GM12891 (cell line): ENCODE measurements at regions not wholly inside any gene's neighbourhood (a gene's known extent, or its start where the extent isn't known, plus 50 kb on each side); places are given as distances from the start of the nearest gene placed in this dataset.

Source experiments
- POLR2A ChIP-seq: IDR thresholded peaks from 2 replicates; pipeline ENCODE4 v1.6.1; 2011; ENCODE audit warnings: low read depth, low read length, control low read depth
- POLR2AphosphoS5 ChIP-seq: IDR thresholded peaks from 2 replicates; pipeline ENCODE4 v1.6.1; 2011; ENCODE audit warnings: low read depth, low read length, control low read depth
- POU2F2 ChIP-seq: IDR thresholded peaks from 2 replicates; pipeline ENCODE4 v1.6.1; 2011; ENCODE audit warnings: low read depth, mild to moderate bottlenecking, control low read depth, low read length, moderate library complexity
- TAF1 ChIP-seq: IDR thresholded peaks from 2 replicates; pipeline ENCODE4 v1.6.1; 2011; ENCODE audit warnings: low read depth, low read length, control low read depth

DNA sequence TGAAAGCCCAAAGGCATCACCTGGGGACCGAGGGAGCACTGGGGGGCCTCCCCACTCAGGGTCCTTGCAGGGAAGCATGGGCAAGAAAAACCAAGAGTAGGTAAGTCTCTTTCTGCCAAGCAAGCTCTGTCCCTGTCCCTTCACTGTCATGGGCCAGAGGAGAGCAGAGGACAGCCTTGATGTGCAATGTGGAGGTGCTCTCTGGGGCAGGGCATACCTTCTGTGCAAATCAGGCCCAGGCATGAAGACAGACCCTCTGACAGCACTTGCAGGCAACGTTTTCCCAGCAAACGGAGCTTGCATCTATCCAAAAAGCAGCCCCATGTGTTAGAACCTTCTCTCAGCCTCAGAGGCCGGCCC lies 192.5 kb upstream of the PWP1 start:
- TF ChIP-seq POLR2AphosphoS5 = no peak
- no peak for TF ChIP-seq POLR2A
- no peak for TF ChIP-seq TAF1
- TF ChIP-seq POU2F2 = no peak
